SK-N-SH (cell line): ENCODE measurements at regions not wholly inside any gene's neighbourhood (a gene's known extent, or its start where the extent isn't known, plus 50 kb on each side); places are given as distances from the start of the nearest gene placed in this dataset.

Source experiments
- CTCF ChIA-PET: fragments of 300-600, 350-600 bp; formaldehyde crosslinking; extraction: SDS; loops from one replicate; lab custom pipeline; 2021; lab: Yijun Ruan, JAX
- POLR2A ChIA-PET: fragments of 350-600 bp; sonication (Branson Sonifier 250); formaldehyde crosslinking; extraction: SDS; loops from one replicate; lab custom pipeline; 2020; ENCODE audit warnings: antibody characterized with exemption, inconsistent platforms; lab: Yijun Ruan, JAX
- DNase-seq: peaks from one replicate; pipeline ENCODE4 v3.0.0; 2012
- H2AFZ ChIP-seq: fragments of 200-600 bp; sonication (generic); 2 replicates; pipeline ENCODE4 v1.8.1; 2016; ENCODE audit warnings: antibody characterized with exemption, mild to moderate bottlenecking, low read depth
- H3F3A ChIP-seq: fragments of 200-600 bp; sonication (generic); replicated peaks from 2 replicates; pipeline ENCODE3; 2016; ENCODE audit warnings: antibody characterized with exemption, mild to moderate bottlenecking; ENCODE audit not compliant: insufficient read depth
- H3K27ac ChIP-seq, 2 experiments: fragments of 200-500 bp in 1 of 2; fragments of 200-600 bp in 1 of 2; sonication (Bioruptor generic) in 1 of 2; sonication (generic), shearing (Covaris generic) in 1 of 2; 2 replicates each; pipeline versions ENCODE4 v1.5.1 to v1.6.1; 2014 to 2016; ENCODE audit warnings: low read depth in 2 of 2, inconsistent platforms in 1 of 2, low read length in 1 of 2, mild to moderate bottlenecking in 1 of 2, mixed read lengths in 1 of 2
- H3K27me3 ChIP-seq: fragments of 200-600 bp; sonication (generic), shearing (Covaris generic); 2 replicates; pipeline ENCODE4 v1.6.1; 2016; ENCODE audit warnings: mixed run types; ENCODE audit not compliant: insufficient read depth
- H3K36me3 ChIP-seq, 2 experiments: fragments of 200-500 bp in 1 of 2; fragments of 200-600 bp in 1 of 2; sonication (Bioruptor generic) in 1 of 2; sonication (generic) in 1 of 2; replicated peaks in 1 of 2; 2 replicates each; pipeline versions ENCODE3 to v1.5.1; 2014 to 2016; ENCODE audit warnings: low read length in 1 of 2, mild to moderate bottlenecking in 1 of 2; ENCODE audit not compliant: insufficient read depth in 2 of 2, control insufficient read depth in 1 of 2
- H3K4me1 ChIP-seq, 2 experiments: fragments of 200-500 bp in 1 of 2; fragments of 200-600 bp in 1 of 2; sonication (Bioruptor generic) in 1 of 2; sonication (generic), shearing (Covaris generic) in 1 of 2; 2 replicates each; pipeline versions ENCODE4 v1.5.1 to v1.6.1; 2014 to 2016; ENCODE audit warnings: low read depth in 1 of 2, low read length in 1 of 2, mixed run types in 1 of 2; ENCODE audit not compliant: insufficient read depth in 2 of 2, control insufficient read depth in 1 of 2
- H3K4me2 ChIP-seq: fragments of 200-600 bp; sonication (generic), shearing (Covaris generic); 2 replicates; pipeline ENCODE4 v1.6.1; 2017; ENCODE audit warnings: mixed run types
- H3K4me3 ChIP-seq, 2 experiments: fragments of 200-500 bp in 1 of 2; fragments of 200-600 bp in 1 of 2; sonication (Bioruptor generic) in 1 of 2; sonication (generic), shearing (Covaris generic) in 1 of 2; 2 replicates each; pipeline versions ENCODE4 v1.5.1 to v1.8.1; 2014 to 2016; ENCODE audit warnings: low read depth in 2 of 2, inconsistent platforms in 1 of 2, low read length in 1 of 2, mild to moderate bottlenecking in 1 of 2, mixed read lengths in 1 of 2, moderate library complexity in 1 of 2
- H3K79me2 ChIP-seq: fragments of 200-600 bp; sonication (generic); 2 replicates; pipeline ENCODE4 v1.8.1; 2017; ENCODE audit warnings: mild to moderate bottlenecking; ENCODE audit not compliant: insufficient read depth
- H3K9ac ChIP-seq: fragments of 200-600 bp; sonication (generic); 2 replicates; pipeline ENCODE4 v1.6.1; 2017; ENCODE audit warnings: mixed run types
- H3K9me2 ChIP-seq: fragments of 200-600 bp; sonication (generic); 2 replicates; pipeline ENCODE4 v1.6.1; 2017; ENCODE audit warnings: mixed run types
- H3K9me3 ChIP-seq: fragments of 200-600 bp; sonication (generic); 2 replicates; pipeline ENCODE4 v1.6.1; 2017; ENCODE audit warnings: mixed run types, mild to moderate bottlenecking, moderate library complexity
- H4K20me1 ChIP-seq: fragments of 200-600 bp; sonication (generic); 2 replicates; pipeline ENCODE4 v1.6.1; 2017; ENCODE audit warnings: mild to moderate bottlenecking, mixed run types; ENCODE audit not compliant: insufficient read depth
- CTCF ChIP-seq: fragments of 200-600 bp; sonication (generic); IDR thresholded peaks from 2 replicates; pipeline ENCODE4 v1.6.1; 2017; ENCODE audit warnings: antibody characterized with exemption, mild to moderate bottlenecking, moderate library complexity
- ELF1 ChIP-seq: IDR thresholded peaks from 2 replicates; pipeline ENCODE4 v1.4.0; 2012
- FOXJ3 ChIP-seq: sonication (generic); formaldehyde crosslinking; IDR thresholded peaks from 2 replicates; pipeline ENCODE4 v1.5.1; 2020; ENCODE audit warnings: mild to moderate bottlenecking, missing genetic modification reagents
- NFIC ChIP-seq: IDR thresholded peaks from 2 replicates; pipeline ENCODE4 v1.4.0; 2012; ENCODE audit warnings: borderline replicate concordance
- NRF1 ChIP-seq: IDR thresholded peaks from 2 replicates; pipeline ENCODE4 v1.6.1; 2012; ENCODE audit warnings: low read depth, mild to moderate bottlenecking, low read length
- POLR2AphosphoS5 ChIP-seq: IDR thresholded peaks from 2 replicates; pipeline ENCODE4 v1.6.1; 2012; ENCODE audit warnings: low read depth, low read length
- RCOR1 ChIP-seq: fragments of 150-350 bp; IDR thresholded peaks from 2 replicates; pipeline ENCODE4 v1.6.1; 2017; ENCODE audit warnings: antibody characterized with exemption, low read length
- REST ChIP-seq: IDR thresholded peaks from 2 replicates; pipeline ENCODE4 v1.6.1; 2012; ENCODE audit warnings: mild to moderate bottlenecking, low read depth, low read length, moderate library complexity
- RFX5 ChIP-seq: IDR thresholded peaks from 2 replicates; pipeline ENCODE4 v1.6.1; 2012; ENCODE audit warnings: mild to moderate bottlenecking, improper control_type of control experiment, low read length
- SIN3A ChIP-seq: IDR thresholded peaks from 2 replicates; pipeline ENCODE4 v1.6.1; 2012; ENCODE audit warnings: low read depth, mild to moderate bottlenecking, low read length, moderate library complexity, borderline replicate concordance
- TEAD4 ChIP-seq: IDR thresholded peaks from 2 replicates; pipeline ENCODE4 v1.4.0; 2012; ENCODE audit warnings: mild to moderate bottlenecking, borderline replicate concordance; ENCODE audit not compliant: insufficient read depth
- USF2 ChIP-seq: fragments of 150-350 bp; IDR thresholded peaks from 2 replicates; pipeline ENCODE4 v1.6.1; 2017; ENCODE audit warnings: antibody characterized with exemption, low read length, low read depth, borderline replicate concordance
- YY1 ChIP-seq: IDR thresholded peaks from 2 replicates; pipeline ENCODE4 v1.4.0; 2012; ENCODE audit warnings: low read depth, mild to moderate bottlenecking
- WGBS: methylation state at CpG from one replicate; pipeline ENCODE4 v1.1.6; 2017; ENCODE audit warnings: low lambda C conversion rate; 5-methylcytosine and 5-hydroxymethylcytosine counted together
- TF ChIP-seq, protein P1 (sequence below): IDR thresholded peaks from 2 replicates; pipeline ENCODE4; 2012

- ChIA-PET CTCF (interaction anchor here (0.9 kb wide), 1 partner anchor 70 kb away, joined by 3 read pairs; no protein-coding TSS in a partner anchor), POLR2A (no interaction called here)
- H3K4me1 ChIP-seq, result no peaks in the 10 kb centered on the region
- DNase-seq, result no peak
- no peaks in the 10 kb centered on the region for H3K27me3 ChIP-seq
- no peaks in the 10 kb centered on the region for H3F3A ChIP-seq
- H3K79me2 ChIP-seq, result no peaks in the 10 kb centered on the region
- no peaks in the 10 kb centered on the region for H4K20me1 ChIP-seq
- no peak overlapping the region for H3K4me3 ChIP-seq
- H3K27ac ChIP-seq, result no peak overlapping the region
- H3K9ac ChIP-seq, result no peak overlapping the region
- H3K9me2 ChIP-seq, result no peaks in the 10 kb centered on the region
- H2AFZ ChIP-seq, result no peak overlapping the region
- H3K36me3 ChIP-seq, result no peaks in the 10 kb centered on the region
- WGBS, result 35% methylated on average over 2 of the region's 2 CpGs
- H3K9me3 ChIP-seq, result no peaks in the 10 kb centered on the region
- TF ChIP-seq RCOR1 (no peak), ELF1 (no peak), YY1 (no peak), SIN3A (no peak), REST (no peak), NFIC (no peak), NRF1 (no peak), FOXJ3 (CRISPR knock-in tag) (no peak), RFX5 (no peak), CTCF (no peak), POLR2AphosphoS5 (no peak), USF2 (no peak)
- no peak overlapping the region for H3K4me2 ChIP-seq
Observed at GRCh38 chr1:194062962-194063361, 876.5 kb upstream of the B3GALT2 start.

DNA sequence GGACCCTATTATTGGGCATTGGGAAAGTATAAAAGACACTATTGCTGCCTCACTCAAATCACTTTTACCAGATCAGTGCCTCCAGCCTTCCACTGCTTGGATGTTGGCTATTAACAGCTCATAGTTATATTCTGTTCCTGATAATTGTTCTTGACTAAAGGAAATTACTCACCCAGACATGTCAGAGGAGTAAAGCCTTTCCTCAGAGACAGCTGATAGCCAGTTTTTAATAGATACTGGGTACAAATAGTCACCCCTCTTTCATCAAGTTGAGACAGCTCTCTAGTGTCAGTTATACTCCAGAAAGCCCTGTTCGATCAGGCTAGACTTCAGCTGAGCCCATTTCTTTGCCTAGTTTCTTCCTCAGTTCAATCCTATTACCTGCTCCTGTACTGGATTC lies 876.1 kb upstream of the B3GALT2 start:
- POLR2A ChIA-PET, result no interaction called here
- no peak overlapping the region for H3K4me3 ChIP-seq
- no peak overlapping the region for H3K27ac ChIP-seq
- H3K27me3 ChIP-seq, result no peaks in the 10 kb centered on the region
- no peak overlapping the region for H3K4me2 ChIP-seq
- no peaks in the 10 kb centered on the region for H3K9me3 ChIP-seq
- H4K20me1 ChIP-seq, result no peaks in the 10 kb centered on the region
- CTCF ChIA-PET, result interaction anchor here (0.9 kb wide), 1 partner anchor 70 kb away, joined by 3 read pairs; no protein-coding TSS in a partner anchor
- H2AFZ ChIP-seq, result no peak overlapping the region
- WGBS, result 22% methylated on average over 1 of the region's 1 CpG
- H3K9ac ChIP-seq, result no peak overlapping the region
- no peaks in the 10 kb centered on the region for H3K9me2 ChIP-seq
- no peaks in the 10 kb centered on the region for H3K79me2 ChIP-seq
- H3K4me1 ChIP-seq, result no peaks in the 10 kb centered on the region
- H3K36me3 ChIP-seq, result no peaks in the 10 kb centered on the region
- no peaks in the 10 kb centered on the region for H3F3A ChIP-seq
- no peak for DNase-seq
- TF ChIP-seq, protein P1, sequence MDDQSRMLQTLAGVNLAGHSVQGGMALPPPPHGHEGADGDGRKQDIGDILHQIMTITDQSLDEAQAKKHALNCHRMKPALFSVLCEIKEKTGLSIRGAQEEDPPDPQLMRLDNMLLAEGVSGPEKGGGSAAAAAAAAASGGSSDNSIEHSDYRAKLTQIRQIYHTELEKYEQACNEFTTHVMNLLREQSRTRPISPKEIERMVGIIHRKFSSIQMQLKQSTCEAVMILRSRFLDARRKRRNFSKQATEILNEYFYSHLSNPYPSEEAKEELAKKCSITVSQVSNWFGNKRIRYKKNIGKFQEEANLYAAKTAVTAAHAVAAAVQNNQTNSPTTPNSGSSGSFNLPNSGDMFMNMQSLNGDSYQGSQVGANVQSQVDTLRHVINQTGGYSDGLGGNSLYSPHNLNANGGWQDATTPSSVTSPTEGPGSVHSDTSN, result peak; percentile 58
- no peak for TF ChIP-seq TEAD4
